ENCODE measurements at regions not wholly inside any gene's neighbourhood (a gene's known extent, or its start where the extent isn't known, plus 50 kb on each side); places are given as distances from the start of the nearest gene placed in this dataset.

GRCh38 chr3:27945229-27945628, 223.1 kb upstream of the EOMES start:
- DNase-seq, result no peak

GRCh38 chr3:27960133-27960532, 238.0 kb upstream of the EOMES start:
- DNase-seq, result no peak

- DNase-seq, result peak in 1 of 2 experiments; percentile 39
Observed at GRCh38 chr3:27963519-27963918, 241.4 kb upstream of the EOMES start.

- DNase-seq, result no peak
Observed at GRCh38 chr3:27971600-27971999, 249.5 kb upstream of the EOMES start.

GRCh38 chr3:27976933-27977332, 254.8 kb upstream of the EOMES start:
- no peak for DNase-seq

GRCh38 chr3:27978440-27978839, 256.3 kb upstream of the EOMES start:
- no peak for DNase-seq

- no peak for DNase-seq
Observed at GRCh38 chr3:27985369-27986035, 255.9 kb upstream of the CMC1 start.

GRCh38 chr3:27986234-27986879, 255.1 kb upstream of the CMC1 start:
- DNase-seq, result no peak

- no peak for DNase-seq
Observed at GRCh38 chr3:27990324-27990723, 251.1 kb upstream of the CMC1 start.

- DNase-seq, result no peak
Observed at GRCh38 chr3:27990837-27991236, 250.6 kb upstream of the CMC1 start.

- no peak for DNase-seq
Observed at GRCh38 chr3:27993051-27993450, 248.4 kb upstream of the CMC1 start.

- no peak for DNase-seq
Observed at GRCh38 chr3:28000608-28001007, 240.8 kb upstream of the CMC1 start.

- DNase-seq, result no peak
Observed at GRCh38 chr3:28008235-28008634, 233.2 kb upstream of the CMC1 start.

GRCh38 chr3:28012830-28013229, 228.6 kb upstream of the CMC1 start:
- DNase-seq, result no peak

- DNase-seq, result no peak
Observed at GRCh38 chr3:28013864-28014473, 227.4 kb upstream of the CMC1 start.

- DNase-seq, result no peak
Observed at GRCh38 chr3:28018925-28019718, 222.3 kb upstream of the CMC1 start.

GRCh38 chr3:28019740-28020139, 221.7 kb upstream of the CMC1 start:
- DNase-seq, result no peak

GRCh38 chr3:28022916-28023315, 218.5 kb upstream of the CMC1 start:
- no peak for DNase-seq

GRCh38 chr3:28028554-28028953, 212.9 kb upstream of the CMC1 start:
- no peak for DNase-seq

GRCh38 chr3:28033059-28033784, 208.2 kb upstream of the CMC1 start:
- no peak for DNase-seq

GRCh38 chr3:28036599-28037575, 204.5 kb upstream of the CMC1 start:
- no peak for DNase-seq

GRCh38 chr3:28039234-28039633, 202.2 kb upstream of the CMC1 start:
- DNase-seq, result no peak

Data from activated T-cell treated with anti-CD3 and anti-CD28 coated beads, Interleukin-2, amount 50 U/mL, for 48 hours (primary cell).